WTC11 (cell line): ENCODE measurements at regions not wholly inside any gene's neighbourhood (a gene's known extent, or its start where the extent isn't known, plus 50 kb on each side); places are given as distances from the start of the nearest gene placed in this dataset.

Source experiments
- ATAC-seq: fragments of 200-7000 bp; cut with Tn5 transposase; 2 replicates; pipeline ENCODE4 v1.10.0; 2021; ENCODE audit warnings: mild to moderate bottlenecking, moderate library complexity
- CTCF ChIA-PET: fragments of 300-600 bp; sonication (Branson Sonifier 250); formaldehyde crosslinking; loops from one replicate; lab custom pipeline; 2021; ENCODE audit warnings: antibody characterized with exemption; lab: Charles Lee
- POLR2A ChIA-PET: fragments of 350-600 bp; sonication (Branson Sonifier 250); formaldehyde crosslinking; loops from one replicate; lab custom pipeline; 2021; ENCODE audit warnings: antibody characterized with exemption; lab: Charles Lee
- DNase-seq: peaks from one replicate; pipeline ENCODE4 v3.0.0; 2021; ENCODE audit warnings: low spot score
- H3K27ac Mint-ChIP-seq: 2 replicates; pipeline ENCODE4 v1.8.0; 2021; ENCODE audit warnings: mixed read lengths
- H3K27me3 Mint-ChIP-seq: 2 replicates; pipeline ENCODE4 v1.8.0; 2021; ENCODE audit warnings: low read depth, mild to moderate bottlenecking, moderate library complexity, mixed read lengths
- H3K36me3 Mint-ChIP-seq: 2 replicates; pipeline ENCODE4 v1.8.0; 2021; ENCODE audit warnings: mixed read lengths
- H3K4me1 Mint-ChIP-seq: 2 replicates; pipeline ENCODE4 v1.8.0; 2022; ENCODE audit warnings: mixed read lengths
- H3K4me3 Mint-ChIP-seq: 2 replicates; pipeline ENCODE4 v1.8.0; 2021; ENCODE audit warnings: mild to moderate bottlenecking, moderate library complexity, mixed read lengths
- H3K9me3 Mint-ChIP-seq: 2 replicates; pipeline ENCODE4 v1.8.0; 2021; ENCODE audit warnings: mixed read lengths
- CREB1 ChIP-seq: sonication (generic); formaldehyde crosslinking; IDR thresholded peaks from 2 replicates; pipeline ENCODE4 v1.8.0; 2023; ENCODE audit warnings: mild to moderate bottlenecking, missing genetic modification reagents
- ESRRA ChIP-seq: sonication (generic); formaldehyde crosslinking; IDR thresholded peaks from 2 replicates; pipeline ENCODE4 v1.8.1; 2022; ENCODE audit warnings: mild to moderate bottlenecking, missing genetic modification reagents, borderline replicate concordance
- HMGA2 ChIP-seq: fragments of 250-450 bp; sonication (Bioruptor Pico); IDR thresholded peaks from 2 replicates; pipeline ENCODE4 v1.4.0; 2021; ENCODE audit warnings: mild to moderate bottlenecking, moderate library complexity
- IRF2 ChIP-seq: sonication (generic); formaldehyde crosslinking; IDR thresholded peaks from 2 replicates; pipeline ENCODE4 v1.8.0; 2022; ENCODE audit warnings: low read depth, missing genetic modification reagents, borderline replicate concordance
- JAZF1 ChIP-seq: fragments of 250-450 bp; sonication (Bioruptor Pico); IDR thresholded peaks from 2 replicates; pipeline ENCODE4 v1.9.0; 2021; ENCODE audit warnings: moderate library complexity, mild to moderate bottlenecking, inconsistent platforms
- KAT7 ChIP-seq: sonication (generic); formaldehyde crosslinking; IDR thresholded peaks from 2 replicates; pipeline ENCODE4 v1.8.1; 2023; ENCODE audit warnings: missing genetic modification reagents, mild to moderate bottlenecking, borderline replicate concordance
- MYBL2 ChIP-seq: sonication (generic); formaldehyde crosslinking; IDR thresholded peaks from 2 replicates; pipeline ENCODE4 v1.8.1; 2023; ENCODE audit warnings: mild to moderate bottlenecking, moderate library complexity, missing genetic modification reagents
- OVOL2 ChIP-seq: fragments of 250-450 bp; sonication (Bioruptor Pico); IDR thresholded peaks from 2 replicates; pipeline ENCODE4 v1.9.0; 2021; ENCODE audit warnings: mild to moderate bottlenecking, borderline replicate concordance
- RORB ChIP-seq: fragments of 250-450 bp; sonication (Bioruptor Pico); IDR thresholded peaks from 2 replicates; pipeline ENCODE4 v1.9.0; 2021; ENCODE audit warnings: mild to moderate bottlenecking
- SP1 ChIP-seq: sonication (generic); formaldehyde crosslinking; conservative IDR thresholded peaks from 2 replicates; pipeline ENCODE4 v1.8.1; 2022; ENCODE audit warnings: missing genetic modification reagents
- ZNF263 ChIP-seq: sonication (generic); formaldehyde crosslinking; IDR thresholded peaks from 2 replicates; pipeline ENCODE4 v1.8.1; 2022; ENCODE audit warnings: low read depth, mild to moderate bottlenecking, moderate library complexity, missing genetic modification reagents
- ZNF317 ChIP-seq: sonication (generic); formaldehyde crosslinking; IDR thresholded peaks from 2 replicates; pipeline ENCODE4 v1.8.1; 2023; ENCODE audit warnings: low read depth, mild to moderate bottlenecking, moderate library complexity, missing genetic modification reagents, borderline replicate concordance
- TF ChIP-seq, protein P1 (sequence below): fragments of 250-450 bp; sonication (Bioruptor Pico); IDR thresholded peaks from 2 replicates; pipeline ENCODE4 v1.9.0; 2021; ENCODE audit warnings: mild to moderate bottlenecking
- TF ChIP-seq, protein P2 (sequence below): sonication (generic); formaldehyde crosslinking; IDR thresholded peaks from 2 replicates; pipeline ENCODE4 v1.8.0; 2023; ENCODE audit warnings: missing genetic modification reagents, mild to moderate bottlenecking, borderline replicate concordance
- TF ChIP-seq, protein P3 (sequence below): fragments of 200-600 bp; IDR thresholded peaks from 2 replicates; pipeline ENCODE4 v1.8.0; 2022; ENCODE audit warnings: antibody characterized with exemption
- TF ChIP-seq, protein P4 (sequence below): sonication (generic); formaldehyde crosslinking; IDR thresholded peaks from 2 replicates; pipeline ENCODE4 v1.8.1; 2022; ENCODE audit warnings: mild to moderate bottlenecking, missing genetic modification reagents, moderate library complexity, borderline replicate concordance
- TF ChIP-seq, protein P5 (sequence below): fragments of 250-450 bp; sonication (Bioruptor Pico); conservative IDR thresholded peaks from 2 replicates; pipeline ENCODE4 v1.9.0; 2021; ENCODE audit warnings: mild to moderate bottlenecking
- TF ChIP-seq, protein P6 (sequence below): sonication (generic); formaldehyde crosslinking; IDR thresholded peaks from 2 replicates; pipeline ENCODE4 v1.8.0; 2022; ENCODE audit warnings: mild to moderate bottlenecking, missing genetic modification reagents
- TF ChIP-seq, protein P7 (sequence below): sonication (generic); formaldehyde crosslinking; IDR thresholded peaks from 2 replicates; pipeline ENCODE4 v1.8.1; 2022; ENCODE audit warnings: low read depth, missing genetic modification reagents, borderline replicate concordance

DNA sequence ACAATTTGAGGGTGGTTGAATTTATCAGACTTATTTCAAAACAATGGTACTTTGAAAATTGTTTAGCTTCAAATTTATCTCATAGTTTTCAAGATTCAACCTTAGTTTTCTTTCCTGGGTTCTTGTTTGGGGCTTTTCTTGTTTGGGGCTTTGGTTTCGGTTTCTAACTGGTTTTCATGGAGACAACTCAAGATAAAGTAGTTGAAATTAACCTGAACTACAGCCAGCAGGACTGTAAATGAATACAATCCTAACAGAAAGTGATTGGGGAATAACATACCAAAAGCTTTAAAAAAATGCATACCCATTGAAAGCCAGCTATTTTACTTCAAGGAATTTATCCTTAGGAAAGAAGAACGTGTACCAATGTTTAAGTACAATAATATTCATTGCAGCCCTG lies 133.5 kb upstream of the SLC14A2 start (continued):
- TF ChIP-seq, protein P1, sequence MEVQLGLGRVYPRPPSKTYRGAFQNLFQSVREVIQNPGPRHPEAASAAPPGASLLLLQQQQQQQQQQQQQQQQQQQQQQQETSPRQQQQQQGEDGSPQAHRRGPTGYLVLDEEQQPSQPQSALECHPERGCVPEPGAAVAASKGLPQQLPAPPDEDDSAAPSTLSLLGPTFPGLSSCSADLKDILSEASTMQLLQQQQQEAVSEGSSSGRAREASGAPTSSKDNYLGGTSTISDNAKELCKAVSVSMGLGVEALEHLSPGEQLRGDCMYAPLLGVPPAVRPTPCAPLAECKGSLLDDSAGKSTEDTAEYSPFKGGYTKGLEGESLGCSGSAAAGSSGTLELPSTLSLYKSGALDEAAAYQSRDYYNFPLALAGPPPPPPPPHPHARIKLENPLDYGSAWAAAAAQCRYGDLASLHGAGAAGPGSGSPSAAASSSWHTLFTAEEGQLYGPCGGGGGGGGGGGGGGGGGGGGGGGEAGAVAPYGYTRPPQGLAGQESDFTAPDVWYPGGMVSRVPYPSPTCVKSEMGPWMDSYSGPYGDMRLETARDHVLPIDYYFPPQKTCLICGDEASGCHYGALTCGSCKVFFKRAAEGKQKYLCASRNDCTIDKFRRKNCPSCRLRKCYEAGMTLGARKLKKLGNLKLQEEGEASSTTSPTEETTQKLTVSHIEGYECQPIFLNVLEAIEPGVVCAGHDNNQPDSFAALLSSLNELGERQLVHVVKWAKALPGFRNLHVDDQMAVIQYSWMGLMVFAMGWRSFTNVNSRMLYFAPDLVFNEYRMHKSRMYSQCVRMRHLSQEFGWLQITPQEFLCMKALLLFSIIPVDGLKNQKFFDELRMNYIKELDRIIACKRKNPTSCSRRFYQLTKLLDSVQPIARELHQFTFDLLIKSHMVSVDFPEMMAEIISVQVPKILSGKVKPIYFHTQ (CRISPR knock-in tag): no peak
- TF ChIP-seq, protein P2, sequence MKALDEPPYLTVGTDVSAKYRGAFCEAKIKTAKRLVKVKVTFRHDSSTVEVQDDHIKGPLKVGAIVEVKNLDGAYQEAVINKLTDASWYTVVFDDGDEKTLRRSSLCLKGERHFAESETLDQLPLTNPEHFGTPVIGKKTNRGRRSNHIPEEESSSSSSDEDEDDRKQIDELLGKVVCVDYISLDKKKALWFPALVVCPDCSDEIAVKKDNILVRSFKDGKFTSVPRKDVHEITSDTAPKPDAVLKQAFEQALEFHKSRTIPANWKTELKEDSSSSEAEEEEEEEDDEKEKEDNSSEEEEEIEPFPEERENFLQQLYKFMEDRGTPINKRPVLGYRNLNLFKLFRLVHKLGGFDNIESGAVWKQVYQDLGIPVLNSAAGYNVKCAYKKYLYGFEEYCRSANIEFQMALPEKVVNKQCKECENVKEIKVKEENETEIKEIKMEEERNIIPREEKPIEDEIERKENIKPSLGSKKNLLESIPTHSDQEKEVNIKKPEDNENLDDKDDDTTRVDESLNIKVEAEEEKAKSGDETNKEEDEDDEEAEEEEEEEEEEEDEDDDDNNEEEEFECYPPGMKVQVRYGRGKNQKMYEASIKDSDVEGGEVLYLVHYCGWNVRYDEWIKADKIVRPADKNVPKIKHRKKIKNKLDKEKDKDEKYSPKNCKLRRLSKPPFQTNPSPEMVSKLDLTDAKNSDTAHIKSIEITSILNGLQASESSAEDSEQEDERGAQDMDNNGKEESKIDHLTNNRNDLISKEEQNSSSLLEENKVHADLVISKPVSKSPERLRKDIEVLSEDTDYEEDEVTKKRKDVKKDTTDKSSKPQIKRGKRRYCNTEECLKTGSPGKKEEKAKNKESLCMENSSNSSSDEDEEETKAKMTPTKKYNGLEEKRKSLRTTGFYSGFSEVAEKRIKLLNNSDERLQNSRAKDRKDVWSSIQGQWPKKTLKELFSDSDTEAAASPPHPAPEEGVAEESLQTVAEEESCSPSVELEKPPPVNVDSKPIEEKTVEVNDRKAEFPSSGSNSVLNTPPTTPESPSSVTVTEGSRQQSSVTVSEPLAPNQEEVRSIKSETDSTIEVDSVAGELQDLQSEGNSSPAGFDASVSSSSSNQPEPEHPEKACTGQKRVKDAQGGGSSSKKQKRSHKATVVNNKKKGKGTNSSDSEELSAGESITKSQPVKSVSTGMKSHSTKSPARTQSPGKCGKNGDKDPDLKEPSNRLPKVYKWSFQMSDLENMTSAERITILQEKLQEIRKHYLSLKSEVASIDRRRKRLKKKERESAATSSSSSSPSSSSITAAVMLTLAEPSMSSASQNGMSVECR (CRISPR knock-in tag): no peak
- TF ChIP-seq, protein P3, sequence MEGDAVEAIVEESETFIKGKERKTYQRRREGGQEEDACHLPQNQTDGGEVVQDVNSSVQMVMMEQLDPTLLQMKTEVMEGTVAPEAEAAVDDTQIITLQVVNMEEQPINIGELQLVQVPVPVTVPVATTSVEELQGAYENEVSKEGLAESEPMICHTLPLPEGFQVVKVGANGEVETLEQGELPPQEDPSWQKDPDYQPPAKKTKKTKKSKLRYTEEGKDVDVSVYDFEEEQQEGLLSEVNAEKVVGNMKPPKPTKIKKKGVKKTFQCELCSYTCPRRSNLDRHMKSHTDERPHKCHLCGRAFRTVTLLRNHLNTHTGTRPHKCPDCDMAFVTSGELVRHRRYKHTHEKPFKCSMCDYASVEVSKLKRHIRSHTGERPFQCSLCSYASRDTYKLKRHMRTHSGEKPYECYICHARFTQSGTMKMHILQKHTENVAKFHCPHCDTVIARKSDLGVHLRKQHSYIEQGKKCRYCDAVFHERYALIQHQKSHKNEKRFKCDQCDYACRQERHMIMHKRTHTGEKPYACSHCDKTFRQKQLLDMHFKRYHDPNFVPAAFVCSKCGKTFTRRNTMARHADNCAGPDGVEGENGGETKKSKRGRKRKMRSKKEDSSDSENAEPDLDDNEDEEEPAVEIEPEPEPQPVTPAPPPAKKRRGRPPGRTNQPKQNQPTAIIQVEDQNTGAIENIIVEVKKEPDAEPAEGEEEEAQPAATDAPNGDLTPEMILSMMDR: no peak
- TF ChIP-seq SP1 (CRISPR knock-in tag) (no peak), IRF2 (CRISPR knock-in tag) (no peak), JAZF1 (CRISPR knock-in tag) (no peak), ZNF317 (CRISPR knock-in tag) (no peak), RORB (no peak), CREB1 (CRISPR knock-in tag) (no peak), KAT7 (CRISPR knock-in tag) (no peak), HMGA2 (CRISPR knock-in tag) (no peak)
- TF ChIP-seq, protein P4, sequence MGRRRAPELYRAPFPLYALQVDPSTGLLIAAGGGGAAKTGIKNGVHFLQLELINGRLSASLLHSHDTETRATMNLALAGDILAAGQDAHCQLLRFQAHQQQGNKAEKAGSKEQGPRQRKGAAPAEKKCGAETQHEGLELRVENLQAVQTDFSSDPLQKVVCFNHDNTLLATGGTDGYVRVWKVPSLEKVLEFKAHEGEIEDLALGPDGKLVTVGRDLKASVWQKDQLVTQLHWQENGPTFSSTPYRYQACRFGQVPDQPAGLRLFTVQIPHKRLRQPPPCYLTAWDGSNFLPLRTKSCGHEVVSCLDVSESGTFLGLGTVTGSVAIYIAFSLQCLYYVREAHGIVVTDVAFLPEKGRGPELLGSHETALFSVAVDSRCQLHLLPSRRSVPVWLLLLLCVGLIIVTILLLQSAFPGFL (CRISPR knock-in tag): no peak
- TF ChIP-seq, protein P5, sequence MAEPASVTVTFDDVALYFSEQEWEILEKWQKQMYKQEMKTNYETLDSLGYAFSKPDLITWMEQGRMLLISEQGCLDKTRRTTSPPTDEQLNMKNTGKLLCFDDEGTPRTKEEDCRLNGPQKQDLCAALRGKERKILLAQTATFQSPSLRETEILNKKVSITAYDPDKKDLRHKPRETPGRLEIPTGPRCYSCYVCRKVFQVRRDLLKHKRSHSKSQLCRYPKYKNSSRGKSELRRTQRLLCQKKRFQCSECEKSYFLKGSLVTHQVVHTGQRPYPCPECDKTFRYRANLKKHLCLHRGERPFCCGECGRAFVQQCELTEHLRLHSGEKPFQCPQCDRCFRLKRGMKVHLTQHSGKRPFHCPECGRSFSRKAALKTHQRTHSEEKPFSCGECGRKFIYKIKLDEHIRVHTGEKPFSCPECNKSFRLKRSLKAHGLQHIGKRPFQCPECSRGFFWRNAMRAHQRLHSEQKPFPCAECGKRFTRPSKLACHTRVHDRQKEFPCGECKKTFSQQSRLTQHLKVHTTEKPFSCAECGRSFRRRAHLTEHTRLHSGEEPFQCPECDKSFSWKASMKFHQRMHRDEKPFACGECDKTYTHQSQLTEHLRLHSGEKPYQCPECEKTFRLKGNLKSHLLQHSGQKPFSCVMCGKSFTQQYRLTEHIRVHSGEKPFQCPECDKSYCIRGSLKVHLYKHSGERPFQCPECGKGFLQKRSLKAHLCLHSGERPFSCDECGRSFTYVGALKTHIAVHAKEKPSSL (CRISPR knock-in tag): no peak
- TF ChIP-seq, protein P6, sequence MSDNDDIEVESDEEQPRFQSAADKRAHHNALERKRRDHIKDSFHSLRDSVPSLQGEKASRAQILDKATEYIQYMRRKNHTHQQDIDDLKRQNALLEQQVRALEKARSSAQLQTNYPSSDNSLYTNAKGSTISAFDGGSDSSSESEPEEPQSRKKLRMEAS (CRISPR knock-in tag): no peak

DNA sequence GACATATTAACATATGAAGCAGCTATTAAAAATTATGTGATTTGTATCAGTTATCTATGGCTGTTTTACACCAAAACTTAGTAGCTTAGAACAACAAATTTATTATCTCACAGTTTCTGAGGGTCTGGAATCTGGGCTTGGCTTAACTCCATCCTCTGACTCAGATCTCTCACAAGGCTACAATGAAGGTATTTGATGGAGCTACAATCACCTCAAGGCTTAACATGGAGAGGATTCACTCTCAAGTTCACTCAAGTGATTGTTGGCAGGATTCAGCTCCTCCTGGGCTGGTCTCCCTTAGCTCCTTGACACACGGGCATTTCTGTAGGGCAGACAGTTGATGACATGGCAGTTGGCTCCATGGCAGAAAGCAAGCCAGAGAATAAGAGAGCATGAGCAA lies 133.0 kb upstream of the SLC14A2 start:
- CTCF ChIA-PET: no interaction called here
- DNase-seq (no peak), ATAC-seq (no peak)
- H3K4me1 Mint-ChIP-seq: peaks cover 5% of the 10 kb centered on the region; the same call in 1 of the 2 replicates
- POLR2A ChIA-PET: no interaction called here
- no peaks in the 10 kb centered on the region for H3K36me3 Mint-ChIP-seq
- no peak overlapping the region for H3K4me3 Mint-ChIP-seq
- H3K27ac Mint-ChIP-seq: no peak overlapping the region
- no peaks in the 10 kb centered on the region for H3K27me3 Mint-ChIP-seq
- H3K9me3 Mint-ChIP-seq: peaks cover 9% of the 10 kb centered on the region
- no peak for TF ChIP-seq ESRRA (CRISPR knock-in tag)
- no peak for TF ChIP-seq ZNF263 (CRISPR knock-in tag)
- TF ChIP-seq, protein P7, sequence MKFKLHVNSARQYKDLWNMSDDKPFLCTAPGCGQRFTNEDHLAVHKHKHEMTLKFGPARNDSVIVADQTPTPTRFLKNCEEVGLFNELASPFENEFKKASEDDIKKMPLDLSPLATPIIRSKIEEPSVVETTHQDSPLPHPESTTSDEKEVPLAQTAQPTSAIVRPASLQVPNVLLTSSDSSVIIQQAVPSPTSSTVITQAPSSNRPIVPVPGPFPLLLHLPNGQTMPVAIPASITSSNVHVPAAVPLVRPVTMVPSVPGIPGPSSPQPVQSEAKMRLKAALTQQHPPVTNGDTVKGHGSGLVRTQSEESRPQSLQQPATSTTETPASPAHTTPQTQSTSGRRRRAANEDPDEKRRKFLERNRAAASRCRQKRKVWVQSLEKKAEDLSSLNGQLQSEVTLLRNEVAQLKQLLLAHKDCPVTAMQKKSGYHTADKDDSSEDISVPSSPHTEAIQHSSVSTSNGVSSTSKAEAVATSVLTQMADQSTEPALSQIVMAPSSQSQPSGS: no peak
- no peak for TF ChIP-seq OVOL2
- TF ChIP-seq MYBL2 (CRISPR knock-in tag): no peak
